ENCODE measurements at regions not wholly inside any gene's neighbourhood (a gene's known extent, or its start where the extent isn't known, plus 50 kb on each side); places are given as distances from the start of the nearest gene placed in this dataset.

DNA sequence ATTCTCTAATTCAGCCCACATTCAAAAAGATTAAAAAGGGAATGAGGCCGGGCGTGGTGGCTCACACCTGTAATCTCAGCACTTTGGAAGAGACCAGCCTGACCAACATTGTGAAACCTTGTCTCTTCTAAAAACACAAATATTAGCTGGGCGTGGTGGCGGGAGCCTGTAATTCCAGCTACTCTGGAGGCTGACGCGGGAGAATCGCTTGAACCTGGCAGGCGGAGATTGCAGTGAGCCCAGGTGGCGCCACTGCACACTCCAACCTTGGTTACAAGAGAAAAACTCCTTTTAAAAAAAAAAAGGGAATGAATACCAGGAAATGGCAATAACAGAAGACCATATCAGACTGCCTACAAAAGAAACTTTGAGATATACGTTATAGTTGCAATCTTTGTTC lies 1244.5 kb downstream of the PCDH9 start:
- Histone ChIP-seq H3K4me1 (ENCODE audit: control insufficient read depth in 1 of 2, insufficient read depth in 2 of 2, low read length in 2 of 2) (no peaks in the 10 kb centered on the region), H3K27ac (ENCODE audit: low read depth in 1 of 2, low read length in 2 of 2) (no peak overlapping the region), H3K9me3 (ENCODE audit: control insufficient read depth, low read length) (no peaks in the 10 kb centered on the region), H3K4me3 (ENCODE audit: low read length in 2 of 2) (no peak overlapping the region), H3K36me3 (ENCODE audit: control insufficient read depth in 1 of 2, insufficient read depth in 2 of 2, low read length in 1 of 2) (no peaks in the 10 kb centered on the region), H3K27me3 (ENCODE audit: control insufficient read depth in 1 of 2, insufficient read depth in 2 of 2, low read length in 1 of 2) (no peaks in the 10 kb centered on the region)
- no peak for ATAC-seq (ENCODE audit: low FRiP score)
- intact Hi-C loops (cut with DNase I) = no loop called here
- DNase-seq = no peak
- WGBS, 2 donors = 90 to 91% methylated on average over 10 of the region's 10 CpGs

DNA sequence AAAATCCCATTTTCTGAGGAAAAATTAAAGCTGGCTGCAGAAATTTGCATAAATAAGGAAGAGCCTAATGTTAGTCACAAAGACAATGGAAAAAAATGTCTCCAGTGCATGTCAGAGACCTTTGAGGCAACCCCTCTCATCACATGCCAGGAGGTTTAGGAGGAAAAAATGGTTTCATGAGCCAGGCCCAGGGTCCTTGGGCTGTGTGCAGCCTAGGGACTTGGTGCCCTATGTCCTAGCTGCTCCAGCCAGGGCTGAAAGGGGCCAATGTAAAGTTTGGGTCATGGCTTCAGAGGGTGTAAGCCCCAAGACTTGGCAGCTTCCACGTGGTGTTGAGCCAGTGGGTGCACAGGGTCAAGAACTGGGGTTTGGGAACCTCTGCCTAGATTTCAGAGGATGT lies 1252.6 kb downstream of the PCDH9 start:
- DNase-seq = no peak
- H3K4me3 ChIP-seq (ENCODE audit: low read length in 2 of 2) = no peak overlapping the region
- H3K4me1 ChIP-seq (ENCODE audit: control insufficient read depth in 1 of 2, insufficient read depth in 2 of 2, low read length in 2 of 2) = no peaks in the 10 kb centered on the region
- intact Hi-C loops (cut with DNase I) = no loop called here
- ATAC-seq (ENCODE audit: low FRiP score) = no peak
- H3K27ac ChIP-seq (ENCODE audit: low read depth in 1 of 2, low read length in 2 of 2) = no peak overlapping the region
- H3K36me3 ChIP-seq (ENCODE audit: control insufficient read depth in 1 of 2, insufficient read depth in 2 of 2, low read length in 1 of 2) = no peaks in the 10 kb centered on the region
- 66 to 67% methylated on average over 1 of the region's 1 CpG for WGBS, 2 donors
- H3K27me3 ChIP-seq (ENCODE audit: control insufficient read depth in 1 of 2, insufficient read depth in 2 of 2, low read length in 1 of 2) = no peaks in the 10 kb centered on the region
- no peaks in the 10 kb centered on the region for H3K9me3 ChIP-seq (ENCODE audit: control insufficient read depth, low read length)

DNA sequence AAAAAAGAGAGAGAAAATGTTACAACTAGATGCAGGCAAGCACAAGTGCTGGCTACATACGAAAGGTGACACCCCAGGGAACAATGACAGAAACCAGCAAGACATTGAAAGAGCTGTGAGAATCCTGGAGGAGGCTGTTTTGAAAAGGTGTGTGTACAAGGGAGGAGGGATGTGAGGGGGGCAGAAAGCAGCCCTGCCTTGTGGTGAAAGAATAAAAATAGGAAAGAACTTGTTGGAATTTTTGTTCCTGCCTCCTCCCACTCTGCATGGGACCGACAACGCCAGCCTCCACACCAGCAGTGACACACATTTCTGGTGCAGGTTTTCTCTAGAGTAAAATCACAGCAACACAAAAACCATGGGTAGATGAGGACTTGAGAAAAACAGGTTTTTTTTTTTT lies 1258.6 kb downstream of the PCDH9 start:
- H3K27me3 ChIP-seq (ENCODE audit: control insufficient read depth in 1 of 2, insufficient read depth in 2 of 2, low read length in 1 of 2) = no peaks in the 10 kb centered on the region
- intact Hi-C loops (cut with DNase I) = no loop called here
- H3K27ac ChIP-seq (ENCODE audit: low read depth in 1 of 2, low read length in 2 of 2) = no peak overlapping the region
- WGBS, 2 donors = 37 to 39% methylated on average over 3 of the region's 3 CpGs
- DNase-seq (no peak), ATAC-seq (ENCODE audit: low FRiP score) (no peak)
- no peaks in the 10 kb centered on the region for H3K9me3 ChIP-seq (ENCODE audit: control insufficient read depth, low read length)
- no peak overlapping the region for H3K4me3 ChIP-seq (ENCODE audit: low read length in 2 of 2)
- no peaks in the 10 kb centered on the region for H3K36me3 ChIP-seq (ENCODE audit: control insufficient read depth in 1 of 2, insufficient read depth in 2 of 2, low read length in 1 of 2)
- H3K4me1 ChIP-seq (ENCODE audit: control insufficient read depth in 1 of 2, insufficient read depth in 2 of 2, low read length in 2 of 2) = no peaks in the 10 kb centered on the region

DNA sequence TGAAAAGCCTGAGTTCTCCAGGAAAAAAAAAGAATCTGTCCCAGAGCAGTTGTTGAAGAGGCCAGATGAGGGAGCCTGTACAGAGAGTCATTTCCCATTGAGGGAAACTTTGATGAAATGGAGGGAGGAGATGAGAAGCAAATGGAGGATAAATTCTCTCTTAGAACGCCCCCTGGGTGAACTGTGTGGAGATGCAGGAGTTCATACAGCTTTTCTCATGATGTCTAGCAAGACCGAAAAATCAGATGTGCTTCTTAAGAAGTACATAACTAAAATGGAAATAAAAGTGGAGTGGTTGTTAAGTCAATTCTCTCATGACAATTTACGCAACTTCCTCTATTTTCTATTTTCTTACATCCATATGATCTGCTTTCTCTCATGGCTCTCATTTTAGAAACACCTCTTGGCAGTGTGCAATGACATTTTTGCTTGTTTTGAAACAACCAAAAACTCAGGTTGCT lies 1263.1 kb downstream of the PCDH9 start:
- H3K36me3 ChIP-seq (ENCODE audit: control insufficient read depth in 1 of 2, insufficient read depth in 2 of 2, low read length in 1 of 2) = no peaks in the 10 kb centered on the region
- no peaks in the 10 kb centered on the region for H3K4me1 ChIP-seq (ENCODE audit: control insufficient read depth in 1 of 2, insufficient read depth in 2 of 2, low read length in 2 of 2)
- no peak overlapping the region for H3K4me3 ChIP-seq (ENCODE audit: low read length in 2 of 2)
- ATAC-seq (ENCODE audit: low FRiP score) (no peak), DNase-seq (no peak)
- H3K9me3 ChIP-seq (ENCODE audit: control insufficient read depth, low read length) = peaks cover 1% of the 10 kb centered on the region
- no peaks in the 10 kb centered on the region for H3K27me3 ChIP-seq (ENCODE audit: control insufficient read depth in 1 of 2, insufficient read depth in 2 of 2, low read length in 1 of 2)
- no peak overlapping the region for H3K27ac ChIP-seq (ENCODE audit: low read depth in 1 of 2, low read length in 2 of 2)
- WGBS, 2 donors = 59 to 60% methylated on average over 3 of the region's 3 CpGs
- intact Hi-C loops (cut with DNase I) = no loop called here

DNA sequence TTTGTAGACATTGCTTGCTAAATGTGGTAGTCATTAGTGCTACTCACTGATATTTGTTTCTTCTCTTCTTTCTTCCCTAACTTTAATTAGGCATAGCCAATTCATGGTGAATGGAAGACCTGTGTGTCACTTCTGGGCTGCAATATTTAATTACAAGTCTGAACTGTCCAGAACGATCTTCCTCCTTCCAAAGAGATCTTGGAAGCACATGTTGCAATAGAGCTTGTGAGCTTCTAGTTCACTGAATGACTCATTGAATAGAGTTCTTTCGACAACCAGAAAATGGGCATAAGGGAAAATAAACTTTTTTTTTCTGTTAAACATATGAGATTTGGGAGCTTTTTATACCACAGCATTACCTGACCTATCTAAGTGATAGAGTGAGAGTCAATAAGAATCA lies 1264.6 kb downstream of the PCDH9 start:
- Histone ChIP-seq H3K4me3 (ENCODE audit: low read length in 2 of 2) (no peak overlapping the region), H3K36me3 (ENCODE audit: control insufficient read depth in 1 of 2, insufficient read depth in 2 of 2, low read length in 1 of 2) (no peaks in the 10 kb centered on the region), H3K27ac (ENCODE audit: low read depth in 1 of 2, low read length in 2 of 2) (no peak overlapping the region), H3K9me3 (ENCODE audit: control insufficient read depth, low read length) (peaks cover 1% of the 10 kb centered on the region), H3K4me1 (ENCODE audit: control insufficient read depth in 1 of 2, insufficient read depth in 2 of 2, low read length in 2 of 2) (no peaks in the 10 kb centered on the region), H3K27me3 (ENCODE audit: control insufficient read depth in 1 of 2, insufficient read depth in 2 of 2, low read length in 1 of 2) (no peaks in the 10 kb centered on the region)
- intact Hi-C loops (cut with DNase I) = no loop called here
- ATAC-seq (ENCODE audit: low FRiP score) (no peak), DNase-seq (no peak)
- WGBS, 2 donors = 80 to 89% methylated on average over 2 of the region's 2 CpGs

DNA sequence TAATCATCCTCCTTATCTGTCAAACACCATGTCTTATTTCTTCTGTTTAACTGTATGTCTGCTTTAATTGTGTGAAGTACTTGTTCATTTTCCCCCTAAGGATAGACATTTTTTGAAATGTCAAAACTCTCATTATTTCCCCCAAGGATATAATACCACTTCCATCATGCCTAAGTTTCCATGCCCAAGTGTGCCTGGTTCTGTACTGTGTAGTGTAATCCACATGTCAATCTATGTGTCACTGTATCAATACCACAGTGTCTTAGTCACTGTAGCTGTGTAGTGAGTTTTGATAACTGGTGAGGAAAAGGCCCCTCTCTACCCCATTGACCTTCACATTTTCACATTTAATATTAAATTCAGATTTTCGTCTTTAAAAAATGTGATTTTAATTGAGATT lies 1265.5 kb downstream of the PCDH9 start:
- DNase-seq (no peak), ATAC-seq (ENCODE audit: low FRiP score) (no peak)
- intact Hi-C loops (cut with DNase I) = no loop called here
- H3K9me3 ChIP-seq (ENCODE audit: control insufficient read depth, low read length) = peaks cover 1% of the 10 kb centered on the region
- no peak overlapping the region for H3K4me3 ChIP-seq (ENCODE audit: low read length in 2 of 2)
- H3K27ac ChIP-seq (ENCODE audit: low read depth in 1 of 2, low read length in 2 of 2) = no peak overlapping the region
- no peaks in the 10 kb centered on the region for H3K4me1 ChIP-seq (ENCODE audit: control insufficient read depth in 1 of 2, insufficient read depth in 2 of 2, low read length in 2 of 2)
- H3K36me3 ChIP-seq (ENCODE audit: control insufficient read depth in 1 of 2, insufficient read depth in 2 of 2, low read length in 1 of 2) = no peaks in the 10 kb centered on the region
- 90 to 99% methylated on average over 1 of the region's 1 CpG for WGBS, 2 donors
- no peaks in the 10 kb centered on the region for H3K27me3 ChIP-seq (ENCODE audit: control insufficient read depth in 1 of 2, insufficient read depth in 2 of 2, low read length in 1 of 2)

DNA sequence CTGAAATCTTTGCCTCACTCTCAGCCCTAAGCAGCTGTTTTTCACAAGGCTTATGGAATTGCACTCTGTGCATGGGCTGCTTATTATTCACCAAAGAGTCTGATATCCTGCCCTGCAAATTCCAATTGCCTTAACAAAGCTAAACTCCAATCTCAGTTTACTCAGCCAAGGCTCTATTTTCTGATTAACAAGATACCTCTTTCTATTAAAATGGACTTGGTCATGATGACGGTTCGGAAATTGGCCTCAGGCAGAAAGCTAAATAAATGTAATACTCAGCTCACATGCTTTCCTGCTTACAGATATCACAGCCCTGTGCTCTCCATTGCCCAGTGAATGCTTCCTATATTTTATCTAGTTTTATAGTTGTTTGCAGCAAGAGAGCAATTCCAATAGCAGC lies 1270.8 kb downstream of the PCDH9 start:
- H3K36me3 ChIP-seq (ENCODE audit: control insufficient read depth in 1 of 2, insufficient read depth in 2 of 2, low read length in 1 of 2) = no peaks in the 10 kb centered on the region
- DNase-seq = no peak
- intact Hi-C loops (cut with DNase I) = no loop called here

DNA sequence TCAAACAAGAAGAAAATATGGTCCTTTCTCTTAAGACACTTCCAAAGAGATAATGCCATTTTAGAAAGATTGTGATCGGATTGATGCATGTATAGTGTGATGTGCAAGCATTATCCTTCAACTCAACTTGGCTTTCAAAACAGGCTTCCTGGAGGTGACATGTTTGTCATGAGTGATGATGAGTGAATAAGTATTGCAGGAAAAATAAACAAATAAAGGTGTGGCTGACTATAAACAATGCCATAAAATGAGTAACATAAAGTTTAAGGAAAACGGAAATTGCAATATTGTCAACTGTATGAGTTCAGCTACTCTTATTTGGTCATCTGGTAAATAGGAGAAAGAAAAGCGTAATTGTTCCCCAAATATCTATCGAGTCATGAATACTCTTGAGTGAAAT lies 1283.7 kb downstream of the PCDH9 start:
- no peak overlapping the region for H3K27ac ChIP-seq (ENCODE audit: low read depth in 1 of 2, low read length in 2 of 2)
- WGBS, 2 donors = 81 to 96% methylated on average over 4 of the region's 4 CpGs
- H3K36me3 ChIP-seq (ENCODE audit: control insufficient read depth in 1 of 2, insufficient read depth in 2 of 2, low read length in 1 of 2) = no peaks in the 10 kb centered on the region
- no peaks in the 10 kb centered on the region for H3K9me3 ChIP-seq (ENCODE audit: control insufficient read depth, low read length)
- no peak overlapping the region for H3K4me3 ChIP-seq (ENCODE audit: low read length in 2 of 2)
- ATAC-seq (ENCODE audit: low FRiP score) (no peak), DNase-seq (no peak)
- intact Hi-C loops (cut with DNase I) = no loop called here
- H3K4me1 ChIP-seq (ENCODE audit: control insufficient read depth in 1 of 2, insufficient read depth in 2 of 2, low read length in 2 of 2) = no peaks in the 10 kb centered on the region
- H3K27me3 ChIP-seq (ENCODE audit: control insufficient read depth in 1 of 2, insufficient read depth in 2 of 2, low read length in 1 of 2) = no peaks in the 10 kb centered on the region

More for the DNA sequence above, 1270.8 kb downstream of the PCDH9 start:
- Histone ChIP-seq H3K27me3 (ENCODE audit: control insufficient read depth in 1 of 2, insufficient read depth in 2 of 2, low read length in 1 of 2) (no peaks in the 10 kb centered on the region), H3K4me1 (ENCODE audit: control insufficient read depth in 1 of 2, insufficient read depth in 2 of 2, low read length in 2 of 2) (no peaks in the 10 kb centered on the region), H3K4me3 (ENCODE audit: low read length in 2 of 2) (no peak overlapping the region), H3K27ac (ENCODE audit: low read depth in 1 of 2, low read length in 2 of 2) (no peak overlapping the region), H3K9me3 (ENCODE audit: control insufficient read depth, low read length) (peaks cover 1% of the 10 kb centered on the region)
- 73 to 76% methylated on average over 2 of the region's 2 CpGs for WGBS, 2 donors
- no peak for ATAC-seq (ENCODE audit: low FRiP score)

DNA sequence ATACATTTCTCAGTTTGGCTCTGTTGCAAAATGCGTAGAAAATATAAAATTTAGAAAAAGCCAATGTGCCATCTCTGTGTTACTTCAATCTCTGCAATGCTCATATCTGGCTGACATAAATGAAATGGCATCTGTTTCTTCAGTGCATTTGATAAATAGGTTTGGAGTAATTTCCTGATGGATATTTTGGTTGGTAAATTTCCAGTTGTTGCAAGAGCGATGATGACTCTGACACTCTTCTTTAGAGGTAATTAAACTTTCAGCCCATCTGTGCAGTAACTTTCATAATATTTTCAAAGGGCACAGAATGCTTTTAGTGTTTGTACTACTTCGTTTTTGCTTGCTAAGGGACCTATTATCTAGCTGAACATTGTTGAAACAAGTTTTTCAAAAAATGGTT lies 1286.4 kb downstream of the PCDH9 start:
- no peaks in the 10 kb centered on the region for H3K4me1 ChIP-seq (ENCODE audit: control insufficient read depth in 1 of 2, insufficient read depth in 2 of 2, low read length in 2 of 2)
- H3K4me3 ChIP-seq (ENCODE audit: low read length in 2 of 2) = no peak overlapping the region
- ATAC-seq (ENCODE audit: low FRiP score) (no peak), DNase-seq (no peak)
- intact Hi-C loops (cut with DNase I) = no loop called here
- WGBS, 2 donors = 10 to 11% methylated on average over 3 of the region's 3 CpGs
- H3K36me3 ChIP-seq (ENCODE audit: control insufficient read depth in 1 of 2, insufficient read depth in 2 of 2, low read length in 1 of 2) = no peaks in the 10 kb centered on the region
- no peaks in the 10 kb centered on the region for H3K27me3 ChIP-seq (ENCODE audit: control insufficient read depth in 1 of 2, insufficient read depth in 2 of 2, low read length in 1 of 2)
- H3K27ac ChIP-seq (ENCODE audit: low read depth in 1 of 2, low read length in 2 of 2) = no peak overlapping the region
- no peaks in the 10 kb centered on the region for H3K9me3 ChIP-seq (ENCODE audit: control insufficient read depth, low read length)
